ENCODE measurements at regions not wholly inside any gene's neighbourhood (a gene's known extent, or its start where the extent isn't known, plus 50 kb on each side); places are given as distances from the start of the nearest gene placed in this dataset.
"Not testable (repeated sequence)": the region's sequence is repeated elsewhere in the genome, so short reads cannot be mapped to it uniquely, and the experiment has no call there.

- DNase-seq, result no peak
These were observed 219.6 kb downstream of the ANAPC1 start for GRCh38 chr2:111664275-111664850.

GRCh38 chr2:111665011-111665410 lies 219.0 kb downstream of the ANAPC1 start:
- DNase-seq, result no peak

GRCh38 chr2:111665551-111666116 lies 218.4 kb downstream of the ANAPC1 start:
- no peak for DNase-seq

- DNase-seq, result no peak
These were observed 217.8 kb downstream of the ANAPC1 start for GRCh38 chr2:111666160-111666559.

GRCh38 chr2:111667001-111667400 lies 217.0 kb downstream of the ANAPC1 start:
- DNase-seq, result no peak

GRCh38 chr2:111667542-111668273 lies 216.3 kb downstream of the ANAPC1 start:
- no peak for DNase-seq

GRCh38 chr2:111668274-111668616 lies 215.7 kb downstream of the ANAPC1 start:
- DNase-seq, result no peak

- DNase-seq, result no peak
These were observed 215.3 kb downstream of the ANAPC1 start for GRCh38 chr2:111668741-111669140.

- no peak for DNase-seq
These were observed 213.9 kb downstream of the ANAPC1 start for GRCh38 chr2:111669928-111670695.

- no peak for DNase-seq
These were observed 213.2 kb downstream of the ANAPC1 start for GRCh38 chr2:111670776-111671175.

- no peak for DNase-seq
These were observed 212.4 kb downstream of the ANAPC1 start for GRCh38 chr2:111671426-111672150.

- DNase-seq, result not testable (repeated sequence)
These were observed 211.4 kb downstream of the ANAPC1 start for GRCh38 chr2:111672641-111673040.

- no peak for DNase-seq
These were observed 210.5 kb downstream of the ANAPC1 start for GRCh38 chr2:111673526-111673925.

GRCh38 chr2:111675419-111676194 lies 208.4 kb downstream of the ANAPC1 start:
- DNase-seq, result no peak

- no peak for DNase-seq
These were observed 207.6 kb downstream of the ANAPC1 start for GRCh38 chr2:111676291-111676822.

- DNase-seq, result no peak
These were observed 205.8 kb downstream of the ANAPC1 start for GRCh38 chr2:111678161-111678560.

GRCh38 chr2:111678651-111679050 lies 205.3 kb downstream of the ANAPC1 start:
- no peak for DNase-seq

GRCh38 chr2:111679202-111679601 lies 204.8 kb downstream of the ANAPC1 start:
- no peak for DNase-seq

GRCh38 chr2:111684611-111685010 lies 199.4 kb downstream of the ANAPC1 start:
- no peak for DNase-seq

- DNase-seq, result peak; percentile 75
These were observed 198.7 kb downstream of the ANAPC1 start for GRCh38 chr2:111685342-111685741.

- DNase-seq, result no peak
These were observed 197.0 kb downstream of the ANAPC1 start for GRCh38 chr2:111686994-111687393.

Data from muscle of arm (tissue), 1 donor.